ENCODE measurements at regions not wholly inside any gene's neighbourhood (a gene's known extent, or its start where the extent isn't known, plus 50 kb on each side); places are given as distances from the start of the nearest gene placed in this dataset.

GRCh38 chr7:68535266-68535665 lies 1063.0 kb upstream of the AUTS2 start (continued):
- TF ChIP-seq CHD7 (IDR thresholded peaks at IDR 0.05; ENCODE audit: insufficient replicate concordance, low read length), result no peak
- no peak for TF ChIP-seq HDAC6 (IDR thresholded peaks at IDR 0.05; ENCODE audit: low read depth, low read length)
- TF ChIP-seq TAF1 (IDR thresholded peaks at IDR 0.05; ENCODE audit: low read depth, low read length), result no peak
- TF ChIP-seq ATF3 (IDR thresholded peaks at IDR 0.05; ENCODE audit: insufficient read depth, low read depth, low read length), result no peak
- no peak for TF ChIP-seq ZNF274 (IDR thresholded peaks at IDR 0.05; ENCODE audit: borderline replicate concordance, extremely low read depth, low read length)
- TF ChIP-seq, protein P1, sequence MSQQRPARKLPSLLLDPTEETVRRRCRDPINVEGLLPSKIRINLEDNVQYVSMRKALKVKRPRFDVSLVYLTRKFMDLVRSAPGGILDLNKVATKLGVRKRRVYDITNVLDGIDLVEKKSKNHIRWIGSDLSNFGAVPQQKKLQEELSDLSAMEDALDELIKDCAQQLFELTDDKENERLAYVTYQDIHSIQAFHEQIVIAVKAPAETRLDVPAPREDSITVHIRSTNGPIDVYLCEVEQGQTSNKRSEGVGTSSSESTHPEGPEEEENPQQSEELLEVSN (IDR thresholded peaks at IDR 0.05), result no peak
- no peak for TF ChIP-seq EP300 (IDR thresholded peaks at IDR 0.05; ENCODE audit: borderline replicate concordance in 1 of 2, low read depth in 2 of 2, low read length in 2 of 2)
- no peak for TF ChIP-seq CEBPB (IDR thresholded peaks at IDR 0.05; ENCODE audit: low read depth, low read length)
- TF ChIP-seq FOSL1 (IDR thresholded peaks at IDR 0.05; ENCODE audit: insufficient read depth, low read depth, low read length), result no peak
- TF ChIP-seq JUN (IDR thresholded peaks at IDR 0.05; ENCODE audit: low read depth, low read length), result no peak
- no peak for TF ChIP-seq CHD1 (IDR thresholded peaks at IDR 0.05; ENCODE audit: low read depth, low read length)

Data from H1 (cell line).